GM23338 (cell line): ENCODE measurements at regions not wholly inside any gene's neighbourhood (a gene's known extent, or its start where the extent isn't known, plus 50 kb on each side); places are given as distances from the start of the nearest gene placed in this dataset.
"Not testable (repeated sequence)": the region's sequence is repeated elsewhere in the genome, so short reads cannot be mapped to it uniquely, and the experiment has no call there.

ENCODE experiments used
- ATAC-seq: fragments of 200-7000 bp; cut with Tn5 transposase; 3 replicates; pipeline ENCODE4 v1.9.1; 2020
- DNase-seq: peaks from one replicate; pipeline ENCODE4 v3.0.0-alpha.2; 2015; ENCODE audit warnings: low spot score
- H2AFZ ChIP-seq: fragments of 200-600 bp; sonication (generic); 2 replicates; pipeline ENCODE4 v1.8.0; 2016; ENCODE audit warnings: antibody characterized with exemption, mild to moderate bottlenecking, moderate library complexity
- H3F3A ChIP-seq: fragments of 200-600 bp; sonication (generic); replicated peaks from 2 replicates; pipeline ENCODE4 v1.8.0; 2017; ENCODE audit warnings: antibody characterized with exemption, mixed run types, low read depth
- H3K27ac ChIP-seq: fragments of 200-600 bp; sonication (generic); 2 replicates; pipeline ENCODE4 v1.6.1; 2016; ENCODE audit warnings: low read depth
- H3K27me3 ChIP-seq: fragments of 200-600 bp; sonication (generic); 2 replicates; pipeline ENCODE4 v1.8.0; 2016; ENCODE audit warnings: mild to moderate bottlenecking, mixed run types, moderate library complexity; ENCODE audit not compliant: insufficient read depth
- H3K36me3 ChIP-seq: fragments of 200-600 bp; sonication (generic); 2 replicates; pipeline ENCODE4 v1.8.0; 2016; ENCODE audit warnings: mild to moderate bottlenecking; ENCODE audit not compliant: insufficient read depth
- H3K4me1 ChIP-seq: fragments of 200-600 bp; sonication (generic); 2 replicates; pipeline ENCODE4 v1.8.0; 2016; ENCODE audit warnings: mild to moderate bottlenecking, moderate library complexity; ENCODE audit not compliant: insufficient read depth
- H3K4me2 ChIP-seq: fragments of 200-600 bp; sonication (generic); 2 replicates; pipeline ENCODE4 v1.7.1; 2017; ENCODE audit warnings: mixed run types
- H3K4me3 ChIP-seq: fragments of 200-600 bp; sonication (generic); 2 replicates; pipeline ENCODE4 v1.6.1; 2016; ENCODE audit warnings: mixed run types
- H3K79me2 ChIP-seq: fragments of 200-600 bp; sonication (generic); replicated peaks from 2 replicates; pipeline ENCODE4 v1.8.0; 2017; ENCODE audit warnings: mild to moderate bottlenecking; ENCODE audit not compliant: insufficient read depth
- H3K9me2 ChIP-seq: fragments of 200-600 bp; sonication (generic); 2 replicates; pipeline ENCODE4 v1.8.0; 2017; ENCODE audit not compliant: insufficient read depth
- H4K20me1 ChIP-seq: fragments of 200-600 bp; sonication (generic); replicated peaks from 2 replicates; pipeline ENCODE4 v1.8.0; 2017; ENCODE audit warnings: mild to moderate bottlenecking; ENCODE audit not compliant: insufficient read depth
- H3K27ac Mint-ChIP-seq: 2 replicates; pipeline ENCODE4 v1.8.0; 2020; ENCODE audit warnings: inconsistent platforms, mild to moderate bottlenecking, moderate library complexity, mixed read lengths
- H3K27me3 Mint-ChIP-seq: 3 replicates; pipeline ENCODE4 v1.8.0; 2022; ENCODE audit warnings: low read depth, mild to moderate bottlenecking, moderate library complexity, mixed read lengths, inconsistent platforms; ENCODE audit not compliant: insufficient read depth, poor library complexity
- H3K36me3 Mint-ChIP-seq: 3 replicates; pipeline ENCODE4 v1.8.0; 2021; ENCODE audit warnings: low read depth, mild to moderate bottlenecking, inconsistent platforms, moderate library complexity, mixed read lengths
- H3K4me1 Mint-ChIP-seq: 3 replicates; pipeline ENCODE4 v1.8.0; 2020; ENCODE audit warnings: mild to moderate bottlenecking, inconsistent platforms, mixed read lengths
- H3K4me3 Mint-ChIP-seq: 3 replicates; pipeline ENCODE4 v1.8.0; 2021; ENCODE audit warnings: moderate library complexity, mild to moderate bottlenecking, inconsistent platforms, mixed read lengths
- H3K9me3 Mint-ChIP-seq: 3 replicates; pipeline ENCODE4 v1.8.0; 2020; ENCODE audit warnings: moderate library complexity, mild to moderate bottlenecking, inconsistent platforms, mixed read lengths
- EZH2 ChIP-seq: fragments of 200-600 bp; sonication (generic); IDR thresholded peaks from one replicate; pipeline ENCODE4 v1.8.0; 2017; ENCODE audit warnings: antibody characterized with exemption, mild to moderate bottlenecking, low read depth; ENCODE audit not compliant: unreplicated experiment
- JUNB ChIP-seq: IDR thresholded peaks from one replicate; pipeline ENCODE4 v1.6.1; 2016; ENCODE audit warnings: antibody characterized with exemption; ENCODE audit not compliant: unreplicated experiment
- NANOG ChIP-seq: IDR thresholded peaks from 2 replicates; pipeline ENCODE4 v1.6.1; 2016; ENCODE audit warnings: antibody characterized with exemption, borderline replicate concordance
- POLR2AphosphoS5 ChIP-seq: IDR thresholded peaks from 2 replicates; pipeline ENCODE4 v1.6.1; 2016; ENCODE audit warnings: antibody characterized with exemption, low read depth
- STAT1 ChIP-seq: IDR thresholded peaks from one replicate; pipeline ENCODE4 v1.6.1; 2016; ENCODE audit warnings: antibody characterized with exemption; ENCODE audit not compliant: unreplicated experiment
- ZNF331 ChIP-seq: fragments of 250-450 bp; sonication (Bioruptor Pico); IDR thresholded peaks from 2 replicates; pipeline ENCODE4 v1.5.0; 2020; ENCODE audit warnings: low read depth, mild to moderate bottlenecking, moderate library complexity
- ZNF462 ChIP-seq: fragments of 250-450 bp; sonication (Bioruptor Pico); IDR thresholded peaks from 2 replicates; pipeline ENCODE4 v1.5.0; 2020; ENCODE audit warnings: mild to moderate bottlenecking, moderate library complexity
- TF ChIP-seq, protein P1 (sequence below), 2 experiments: fragments of 200-600 bp in 1 of 2; sonication (generic) in 1 of 2; conservative IDR thresholded peaks; 2 replicates each; pipeline versions ENCODE4 v1.5.1 to v1.6.1; 2016 to 2017; ENCODE audit warnings: antibody characterized with exemption in 2 of 2, low read depth in 2 of 2, mild to moderate bottlenecking in 2 of 2, moderate library complexity in 1 of 2
- TF ChIP-seq, protein P2 (sequence below): IDR thresholded peaks from 2 replicates; pipeline ENCODE4 v1.6.1; 2016; ENCODE audit warnings: antibody characterized with exemption

DNA sequence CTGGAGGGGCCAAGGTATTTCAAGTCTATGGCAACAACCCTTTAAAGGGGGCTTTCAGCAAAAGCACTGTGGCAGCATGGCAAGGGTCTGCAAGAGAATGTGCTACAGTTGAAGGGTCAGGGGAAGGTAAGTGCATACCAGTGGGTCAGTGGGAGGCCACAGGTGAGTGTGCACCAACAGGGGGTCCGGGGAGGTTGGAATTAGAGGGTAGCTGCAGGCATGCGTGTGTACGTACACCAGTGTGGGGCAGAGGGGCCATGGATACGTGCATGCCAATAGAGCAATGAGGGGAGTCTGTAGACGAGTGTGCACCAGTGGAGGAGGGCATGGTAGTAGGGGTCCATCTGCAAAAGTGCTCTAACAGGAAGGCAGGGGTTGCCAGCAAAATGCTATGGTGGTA lies 448.9 kb downstream of the NAV3 start (continued):
- TF ChIP-seq, protein P1, sequence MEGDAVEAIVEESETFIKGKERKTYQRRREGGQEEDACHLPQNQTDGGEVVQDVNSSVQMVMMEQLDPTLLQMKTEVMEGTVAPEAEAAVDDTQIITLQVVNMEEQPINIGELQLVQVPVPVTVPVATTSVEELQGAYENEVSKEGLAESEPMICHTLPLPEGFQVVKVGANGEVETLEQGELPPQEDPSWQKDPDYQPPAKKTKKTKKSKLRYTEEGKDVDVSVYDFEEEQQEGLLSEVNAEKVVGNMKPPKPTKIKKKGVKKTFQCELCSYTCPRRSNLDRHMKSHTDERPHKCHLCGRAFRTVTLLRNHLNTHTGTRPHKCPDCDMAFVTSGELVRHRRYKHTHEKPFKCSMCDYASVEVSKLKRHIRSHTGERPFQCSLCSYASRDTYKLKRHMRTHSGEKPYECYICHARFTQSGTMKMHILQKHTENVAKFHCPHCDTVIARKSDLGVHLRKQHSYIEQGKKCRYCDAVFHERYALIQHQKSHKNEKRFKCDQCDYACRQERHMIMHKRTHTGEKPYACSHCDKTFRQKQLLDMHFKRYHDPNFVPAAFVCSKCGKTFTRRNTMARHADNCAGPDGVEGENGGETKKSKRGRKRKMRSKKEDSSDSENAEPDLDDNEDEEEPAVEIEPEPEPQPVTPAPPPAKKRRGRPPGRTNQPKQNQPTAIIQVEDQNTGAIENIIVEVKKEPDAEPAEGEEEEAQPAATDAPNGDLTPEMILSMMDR (conservative IDR thresholded peaks at IDR 0.05; ENCODE audit: low read depth in 2 of 2), result no peak
- no peak for TF ChIP-seq POLR2AphosphoS5
- TF ChIP-seq EZH2, result no peak
- TF ChIP-seq STAT1, result no peak

DNA sequence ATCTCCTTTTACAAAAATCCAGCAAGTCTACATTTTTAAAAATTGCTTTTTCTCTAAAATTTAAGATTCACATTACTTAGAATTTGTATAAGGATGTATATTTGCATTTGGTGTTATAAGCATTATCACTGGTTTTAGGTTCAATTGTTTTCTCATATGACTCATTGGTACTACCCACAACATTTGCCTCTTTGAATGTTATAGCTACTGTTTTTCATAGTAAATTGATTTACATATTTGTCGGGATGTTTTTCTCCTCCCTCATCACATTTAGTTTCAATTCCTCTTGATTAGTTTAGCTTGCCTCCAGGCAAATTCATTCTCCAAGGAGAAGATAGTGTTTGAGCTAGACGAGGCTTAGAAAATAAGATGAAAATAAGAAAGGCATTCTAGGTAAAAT lies 450.4 kb downstream of the NAV3 start:
- not testable (repeated sequence) for H3K27ac ChIP-seq

DNA sequence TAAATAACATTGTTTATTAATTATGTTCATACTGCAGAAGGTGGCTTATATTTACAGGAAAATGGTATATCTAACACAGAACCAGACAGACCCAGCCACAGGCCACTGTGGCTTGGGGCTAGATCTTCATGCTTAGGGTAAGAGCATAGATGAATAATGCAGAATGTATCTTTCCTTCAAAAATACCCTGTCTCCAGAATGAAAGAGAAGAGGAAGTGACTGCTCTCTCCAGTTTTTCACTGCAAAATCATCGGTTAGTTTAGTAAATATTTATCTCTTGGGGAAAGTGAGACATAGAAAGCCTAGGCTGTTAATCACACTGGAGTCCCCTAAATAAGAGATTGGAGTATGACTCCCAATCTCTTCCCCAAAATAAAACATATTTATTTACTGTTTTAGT lies 453.7 kb downstream of the NAV3 start:
- peaks cover 6% of the 10 kb centered on the region; the same call in 1 of the 2 replicates for H3K9me2 ChIP-seq
- H3K4me1 Mint-ChIP-seq, result peaks cover 4% of the 10 kb centered on the region; the same call in 2 of the 3 replicates
- H3K4me3 Mint-ChIP-seq, result no peak overlapping the region
- TF ChIP-seq, protein P2, sequence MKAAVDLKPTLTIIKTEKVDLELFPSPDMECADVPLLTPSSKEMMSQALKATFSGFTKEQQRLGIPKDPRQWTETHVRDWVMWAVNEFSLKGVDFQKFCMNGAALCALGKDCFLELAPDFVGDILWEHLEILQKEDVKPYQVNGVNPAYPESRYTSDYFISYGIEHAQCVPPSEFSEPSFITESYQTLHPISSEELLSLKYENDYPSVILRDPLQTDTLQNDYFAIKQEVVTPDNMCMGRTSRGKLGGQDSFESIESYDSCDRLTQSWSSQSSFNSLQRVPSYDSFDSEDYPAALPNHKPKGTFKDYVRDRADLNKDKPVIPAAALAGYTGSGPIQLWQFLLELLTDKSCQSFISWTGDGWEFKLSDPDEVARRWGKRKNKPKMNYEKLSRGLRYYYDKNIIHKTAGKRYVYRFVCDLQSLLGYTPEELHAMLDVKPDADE, result no peak
- TF ChIP-seq, protein P1 (conservative IDR thresholded peaks at IDR 0.05; ENCODE audit: low read depth in 2 of 2), result no peak
- TF ChIP-seq NANOG (no peak), EZH2 (no peak), ZNF462 (CRISPR knock-in tag) (no peak), POLR2AphosphoS5 (no peak), ZNF331 (CRISPR knock-in tag) (no peak), JUNB (no peak)

More for the DNA sequence above, 450.4 kb downstream of the NAV3 start:
- H3K27me3 ChIP-seq, H3K4me3 Mint-ChIP-seq, H3K4me3 ChIP-seq, H3K4me1 Mint-ChIP-seq, DNase-seq, H3F3A ChIP-seq, H3K4me2 ChIP-seq, H3K27ac Mint-ChIP-seq, H3K27me3 Mint-ChIP-seq, H3K36me3 ChIP-seq, H3K9me2 ChIP-seq, H2AFZ ChIP-seq, H4K20me1 ChIP-seq, ATAC-seq, H3K79me2 ChIP-seq, H3K4me1 ChIP-seq: not testable (repeated sequence)
- H3K9me3 Mint-ChIP-seq, result peaks cover 24% of the 10 kb centered on the region
- H3K36me3 Mint-ChIP-seq, result peaks cover 19% of the 10 kb centered on the region

More for the DNA sequence above, 453.7 kb downstream of the NAV3 start:
- H3K36me3 Mint-ChIP-seq, result no peaks in the 10 kb centered on the region; the same call in 2 of the 3 replicates
- no peak for ATAC-seq
- H3K4me2 ChIP-seq, result no peak overlapping the region
- peaks cover 8% of the 10 kb centered on the region; the same call in 1 of the 2 replicates for H3K4me1 ChIP-seq
- H3K4me3 ChIP-seq, result no peak overlapping the region
- no peaks in the 10 kb centered on the region for H3K27me3 ChIP-seq
- H3F3A ChIP-seq, result no peaks in the 10 kb centered on the region
- H2AFZ ChIP-seq, result no peak overlapping the region
- no peaks in the 10 kb centered on the region for H4K20me1 ChIP-seq
- H3K36me3 ChIP-seq, result no peaks in the 10 kb centered on the region
- no peaks in the 10 kb centered on the region for H3K9me3 Mint-ChIP-seq
- no peak overlapping the region for H3K27ac ChIP-seq
- no peaks in the 10 kb centered on the region for H3K79me2 ChIP-seq
- no peak overlapping the region for H3K27ac Mint-ChIP-seq
- DNase-seq, result no peak
- H3K27me3 Mint-ChIP-seq, result no peaks in the 10 kb centered on the region
